ENCODE measurements at regions not wholly inside any gene's neighbourhood (a gene's known extent, or its start where the extent isn't known, plus 50 kb on each side); places are given as distances from the start of the nearest gene placed in this dataset.

GRCh38 chr10:90199513-90199912 is 498.1 kb downstream of the KIF20B start:
- no peaks in the 10 kb centered on the region for H3K27me3 ChIP-seq (ENCODE audit: control insufficient read depth, insufficient read depth, low read length, poor library complexity, severe bottlenecking)
- no peaks in the 10 kb centered on the region for H3K27me3 Mint-ChIP-seq (ENCODE audit: insufficient read depth)
- TF ChIP-seq CTCF (conservative IDR thresholded peaks at IDR 0.05): no peak
- H3K9me3 ChIP-seq (ENCODE audit: control insufficient read depth, low read length): no peaks in the 10 kb centered on the region
- no peak overlapping the region for H3K9ac ChIP-seq (ENCODE audit: extremely low read depth, low read length, poor library complexity, severe bottlenecking)
- no peaks in the 10 kb centered on the region for H3K9me3 Mint-ChIP-seq
- no peak overlapping the region for H3K27ac ChIP-seq (ENCODE audit: low read depth, low read length)
- no peaks in the 10 kb centered on the region for H3K36me3 Mint-ChIP-seq (ENCODE audit: low read depth)
- H3K4me3 Mint-ChIP-seq: no peak overlapping the region
- peaks cover 3% of the 10 kb centered on the region for H3K4me1 Mint-ChIP-seq
- H3K36me3 ChIP-seq (ENCODE audit: control insufficient read depth, insufficient read depth, low read length): no peaks in the 10 kb centered on the region
- no peak overlapping the region for H3K27ac Mint-ChIP-seq
- peaks cover 4% of the 10 kb centered on the region for H3K4me1 ChIP-seq (ENCODE audit: control insufficient read depth, insufficient read depth, low read length)
- H3K4me3 ChIP-seq (ENCODE audit: low read length): no peak overlapping the region
- no peak for DNase-seq

GRCh38 chr10:90204131-90204955 is 503.0 kb downstream of the KIF20B start:
- Mint-ChIP-seq H3K9me3 (no peaks in the 10 kb centered on the region), H3K27ac (no peak overlapping the region), H3K4me1 (peaks cover 3% of the 10 kb centered on the region), H3K27me3 (ENCODE audit: insufficient read depth) (no peaks in the 10 kb centered on the region), H3K4me3 (no peak overlapping the region), H3K36me3 (ENCODE audit: low read depth) (no peaks in the 10 kb centered on the region)
- no peaks in the 10 kb centered on the region for H3K4me1 ChIP-seq (ENCODE audit: control insufficient read depth, insufficient read depth, low read length)
- 87 to 89% methylated on average over 4 to 6 of the region's 6 CpGs for WGBS, 2 experiments (ENCODE audit: insufficient coverage in 1 of 2, insufficient read length in 1 of 2)
- no peak overlapping the region for H3K4me3 ChIP-seq (ENCODE audit: low read length)
- no peak for TF ChIP-seq CTCF (conservative IDR thresholded peaks at IDR 0.05)
- no peaks in the 10 kb centered on the region for H3K27me3 ChIP-seq (ENCODE audit: control insufficient read depth, insufficient read depth, low read length, poor library complexity, severe bottlenecking)
- no peak overlapping the region for H3K27ac ChIP-seq (ENCODE audit: low read depth, low read length)
- no peak for DNase-seq
- no peaks in the 10 kb centered on the region for H3K36me3 ChIP-seq (ENCODE audit: control insufficient read depth, insufficient read depth, low read length)
- H3K9me3 ChIP-seq (ENCODE audit: control insufficient read depth, low read length): no peaks in the 10 kb centered on the region
- H3K9ac ChIP-seq (ENCODE audit: extremely low read depth, low read length, poor library complexity, severe bottlenecking): no peak overlapping the region

- H3K9me3 Mint-ChIP-seq: no peaks in the 10 kb centered on the region
- Histone ChIP-seq H3K4me3 (ENCODE audit: low read length) (no peak overlapping the region), H3K4me1 (ENCODE audit: control insufficient read depth, insufficient read depth, low read length) (no peaks in the 10 kb centered on the region), H3K9ac (ENCODE audit: extremely low read depth, low read length, poor library complexity, severe bottlenecking) (no peak overlapping the region), H3K36me3 (ENCODE audit: control insufficient read depth, insufficient read depth, low read length) (no peaks in the 10 kb centered on the region), H3K9me3 (ENCODE audit: control insufficient read depth, low read length) (no peaks in the 10 kb centered on the region), H3K27ac (ENCODE audit: low read depth, low read length) (no peak overlapping the region), H3K27me3 (ENCODE audit: control insufficient read depth, insufficient read depth, low read length, poor library complexity, severe bottlenecking) (no peaks in the 10 kb centered on the region)
- no peak overlapping the region for H3K4me3 Mint-ChIP-seq
- H3K4me1 Mint-ChIP-seq: peaks cover 3% of the 10 kb centered on the region
- H3K27me3 Mint-ChIP-seq (ENCODE audit: insufficient read depth): no peaks in the 10 kb centered on the region
- H3K27ac Mint-ChIP-seq: no peak overlapping the region
- no peak for TF ChIP-seq CTCF (conservative IDR thresholded peaks at IDR 0.05)
- no peak for DNase-seq
- no peaks in the 10 kb centered on the region for H3K36me3 Mint-ChIP-seq (ENCODE audit: low read depth)
These were observed 503.5 kb downstream of the KIF20B start for GRCh38 chr10:90204956-90205314.
